GM23338 (cell line): ENCODE measurements at regions not wholly inside any gene's neighbourhood (a gene's known extent, or its start where the extent isn't known, plus 50 kb on each side); places are given as distances from the start of the nearest gene placed in this dataset.

ENCODE experiments used
- ATAC-seq: fragments of 200-7000 bp; cut with Tn5 transposase; 3 replicates; pipeline ENCODE4 v1.9.1; 2020
- DNase-seq: peaks from one replicate; pipeline ENCODE4 v3.0.0-alpha.2; 2015; ENCODE audit warnings: low spot score
- H2AFZ ChIP-seq: fragments of 200-600 bp; sonication (generic); 2 replicates; pipeline ENCODE4 v1.8.0; 2016; ENCODE audit warnings: antibody characterized with exemption, mild to moderate bottlenecking, moderate library complexity
- H3F3A ChIP-seq: fragments of 200-600 bp; sonication (generic); replicated peaks from 2 replicates; pipeline ENCODE4 v1.8.0; 2017; ENCODE audit warnings: antibody characterized with exemption, mixed run types, low read depth
- H3K27ac ChIP-seq: fragments of 200-600 bp; sonication (generic); 2 replicates; pipeline ENCODE4 v1.6.1; 2016; ENCODE audit warnings: low read depth
- H3K27me3 ChIP-seq: fragments of 200-600 bp; sonication (generic); 2 replicates; pipeline ENCODE4 v1.8.0; 2016; ENCODE audit warnings: mild to moderate bottlenecking, mixed run types, moderate library complexity; ENCODE audit not compliant: insufficient read depth
- H3K36me3 ChIP-seq: fragments of 200-600 bp; sonication (generic); 2 replicates; pipeline ENCODE4 v1.8.0; 2016; ENCODE audit warnings: mild to moderate bottlenecking; ENCODE audit not compliant: insufficient read depth
- H3K4me1 ChIP-seq: fragments of 200-600 bp; sonication (generic); 2 replicates; pipeline ENCODE4 v1.8.0; 2016; ENCODE audit warnings: mild to moderate bottlenecking, moderate library complexity; ENCODE audit not compliant: insufficient read depth
- H3K4me2 ChIP-seq: fragments of 200-600 bp; sonication (generic); 2 replicates; pipeline ENCODE4 v1.7.1; 2017; ENCODE audit warnings: mixed run types
- H3K4me3 ChIP-seq: fragments of 200-600 bp; sonication (generic); 2 replicates; pipeline ENCODE4 v1.6.1; 2016; ENCODE audit warnings: mixed run types
- H3K79me2 ChIP-seq: fragments of 200-600 bp; sonication (generic); replicated peaks from 2 replicates; pipeline ENCODE4 v1.8.0; 2017; ENCODE audit warnings: mild to moderate bottlenecking; ENCODE audit not compliant: insufficient read depth
- H3K9me2 ChIP-seq: fragments of 200-600 bp; sonication (generic); 2 replicates; pipeline ENCODE4 v1.8.0; 2017; ENCODE audit not compliant: insufficient read depth
- H4K20me1 ChIP-seq: fragments of 200-600 bp; sonication (generic); replicated peaks from 2 replicates; pipeline ENCODE4 v1.8.0; 2017; ENCODE audit warnings: mild to moderate bottlenecking; ENCODE audit not compliant: insufficient read depth
- H3K27ac Mint-ChIP-seq: 2 replicates; pipeline ENCODE4 v1.8.0; 2020; ENCODE audit warnings: inconsistent platforms, mild to moderate bottlenecking, moderate library complexity, mixed read lengths
- H3K27me3 Mint-ChIP-seq: 3 replicates; pipeline ENCODE4 v1.8.0; 2022; ENCODE audit warnings: low read depth, mild to moderate bottlenecking, moderate library complexity, mixed read lengths, inconsistent platforms; ENCODE audit not compliant: insufficient read depth, poor library complexity
- H3K36me3 Mint-ChIP-seq: 3 replicates; pipeline ENCODE4 v1.8.0; 2021; ENCODE audit warnings: low read depth, mild to moderate bottlenecking, inconsistent platforms, moderate library complexity, mixed read lengths
- H3K4me1 Mint-ChIP-seq: 3 replicates; pipeline ENCODE4 v1.8.0; 2020; ENCODE audit warnings: mild to moderate bottlenecking, inconsistent platforms, mixed read lengths
- H3K4me3 Mint-ChIP-seq: 3 replicates; pipeline ENCODE4 v1.8.0; 2021; ENCODE audit warnings: moderate library complexity, mild to moderate bottlenecking, inconsistent platforms, mixed read lengths
- H3K9me3 Mint-ChIP-seq: 3 replicates; pipeline ENCODE4 v1.8.0; 2020; ENCODE audit warnings: moderate library complexity, mild to moderate bottlenecking, inconsistent platforms, mixed read lengths
- CREB1 ChIP-seq: fragments of 250-450 bp; sonication (Bioruptor Pico); IDR thresholded peaks from 2 replicates; pipeline ENCODE4 v1.5.0; 2020; ENCODE audit warnings: low read depth, mild to moderate bottlenecking, moderate library complexity
- EZH2 ChIP-seq: fragments of 200-600 bp; sonication (generic); IDR thresholded peaks from one replicate; pipeline ENCODE4 v1.8.0; 2017; ENCODE audit warnings: antibody characterized with exemption, mild to moderate bottlenecking, low read depth; ENCODE audit not compliant: unreplicated experiment
- EZH2phosphoT487 ChIP-seq: fragments of 200-600 bp; sonication (generic); IDR thresholded peaks from one replicate; pipeline ENCODE4 v1.8.1; 2018; ENCODE audit warnings: antibody characterized with exemption; ENCODE audit not compliant: unreplicated experiment
- JUNB ChIP-seq: IDR thresholded peaks from one replicate; pipeline ENCODE4 v1.6.1; 2016; ENCODE audit warnings: antibody characterized with exemption; ENCODE audit not compliant: unreplicated experiment
- NANOG ChIP-seq: IDR thresholded peaks from 2 replicates; pipeline ENCODE4 v1.6.1; 2016; ENCODE audit warnings: antibody characterized with exemption, borderline replicate concordance
- POLR2AphosphoS5 ChIP-seq: IDR thresholded peaks from 2 replicates; pipeline ENCODE4 v1.6.1; 2016; ENCODE audit warnings: antibody characterized with exemption, low read depth
- STAT1 ChIP-seq: IDR thresholded peaks from one replicate; pipeline ENCODE4 v1.6.1; 2016; ENCODE audit warnings: antibody characterized with exemption; ENCODE audit not compliant: unreplicated experiment
- ZNF114 ChIP-seq: fragments of 250-450 bp; sonication (Bioruptor Pico); IDR thresholded peaks from 2 replicates; pipeline ENCODE4 v1.5.0; 2020; ENCODE audit warnings: mild to moderate bottlenecking, moderate library complexity
- ZNF331 ChIP-seq: fragments of 250-450 bp; sonication (Bioruptor Pico); IDR thresholded peaks from 2 replicates; pipeline ENCODE4 v1.5.0; 2020; ENCODE audit warnings: low read depth, mild to moderate bottlenecking, moderate library complexity
- ZNF462 ChIP-seq: fragments of 250-450 bp; sonication (Bioruptor Pico); IDR thresholded peaks from 2 replicates; pipeline ENCODE4 v1.5.0; 2020; ENCODE audit warnings: mild to moderate bottlenecking, moderate library complexity
- TF ChIP-seq, protein P1 (sequence below), 2 experiments: fragments of 200-600 bp in 1 of 2; sonication (generic) in 1 of 2; conservative IDR thresholded peaks; 2 replicates each; pipeline versions ENCODE4 v1.5.1 to v1.6.1; 2016 to 2017; ENCODE audit warnings: antibody characterized with exemption in 2 of 2, low read depth in 2 of 2, mild to moderate bottlenecking in 2 of 2, moderate library complexity in 1 of 2
- TF ChIP-seq, protein P2 (sequence below): IDR thresholded peaks from 2 replicates; pipeline ENCODE4 v1.6.1; 2016; ENCODE audit warnings: antibody characterized with exemption
- TF ChIP-seq, protein P3 (sequence below): IDR thresholded peaks from one replicate; pipeline ENCODE4 v1.6.1; 2018; ENCODE audit warnings: antibody characterized with exemption; ENCODE audit not compliant: unreplicated experiment

- TF ChIP-seq STAT1: no peak
- TF ChIP-seq NANOG: no peak
- TF ChIP-seq ZNF114 (CRISPR knock-in tag): no peak
- no peak for TF ChIP-seq ZNF462 (CRISPR knock-in tag)
- no peak for TF ChIP-seq JUNB
Observed at GRCh38 chr3:153614140-153614539, 452.1 kb downstream of the RAP2B start (continued).

- no peaks in the 10 kb centered on the region for H3K36me3 Mint-ChIP-seq
- Histone ChIP-seq H3K9me2 (no peaks in the 10 kb centered on the region), H3K4me1 (no peaks in the 10 kb centered on the region), H3K27ac (no peak overlapping the region), H3F3A (no peaks in the 10 kb centered on the region), H3K27me3 (no peaks in the 10 kb centered on the region), H2AFZ (0 out of 2 replicates have a peak overlapping the region, but pooled peaks have one; percentile 19), H3K79me2 (no peaks in the 10 kb centered on the region), H3K4me2 (no peak overlapping the region), H4K20me1 (no peaks in the 10 kb centered on the region), H3K4me3 (no peak overlapping the region), H3K36me3 (no peaks in the 10 kb centered on the region)
- peaks cover 2% of the 10 kb centered on the region for H3K27me3 Mint-ChIP-seq
- H3K9me3 Mint-ChIP-seq: no peaks in the 10 kb centered on the region
- ATAC-seq (no peak), DNase-seq (no peak)
- H3K4me3 Mint-ChIP-seq: no peak overlapping the region
- H3K27ac Mint-ChIP-seq: no peak overlapping the region
- no peaks in the 10 kb centered on the region for H3K4me1 Mint-ChIP-seq
- TF ChIP-seq EZH2: no peak
- no peak for TF ChIP-seq ZNF114 (CRISPR knock-in tag)
- TF ChIP-seq JUNB: no peak
- TF ChIP-seq, protein P1, sequence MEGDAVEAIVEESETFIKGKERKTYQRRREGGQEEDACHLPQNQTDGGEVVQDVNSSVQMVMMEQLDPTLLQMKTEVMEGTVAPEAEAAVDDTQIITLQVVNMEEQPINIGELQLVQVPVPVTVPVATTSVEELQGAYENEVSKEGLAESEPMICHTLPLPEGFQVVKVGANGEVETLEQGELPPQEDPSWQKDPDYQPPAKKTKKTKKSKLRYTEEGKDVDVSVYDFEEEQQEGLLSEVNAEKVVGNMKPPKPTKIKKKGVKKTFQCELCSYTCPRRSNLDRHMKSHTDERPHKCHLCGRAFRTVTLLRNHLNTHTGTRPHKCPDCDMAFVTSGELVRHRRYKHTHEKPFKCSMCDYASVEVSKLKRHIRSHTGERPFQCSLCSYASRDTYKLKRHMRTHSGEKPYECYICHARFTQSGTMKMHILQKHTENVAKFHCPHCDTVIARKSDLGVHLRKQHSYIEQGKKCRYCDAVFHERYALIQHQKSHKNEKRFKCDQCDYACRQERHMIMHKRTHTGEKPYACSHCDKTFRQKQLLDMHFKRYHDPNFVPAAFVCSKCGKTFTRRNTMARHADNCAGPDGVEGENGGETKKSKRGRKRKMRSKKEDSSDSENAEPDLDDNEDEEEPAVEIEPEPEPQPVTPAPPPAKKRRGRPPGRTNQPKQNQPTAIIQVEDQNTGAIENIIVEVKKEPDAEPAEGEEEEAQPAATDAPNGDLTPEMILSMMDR (conservative IDR thresholded peaks at IDR 0.05; ENCODE audit: low read depth in 2 of 2): no peak
- TF ChIP-seq STAT1: no peak
- TF ChIP-seq, protein P2, sequence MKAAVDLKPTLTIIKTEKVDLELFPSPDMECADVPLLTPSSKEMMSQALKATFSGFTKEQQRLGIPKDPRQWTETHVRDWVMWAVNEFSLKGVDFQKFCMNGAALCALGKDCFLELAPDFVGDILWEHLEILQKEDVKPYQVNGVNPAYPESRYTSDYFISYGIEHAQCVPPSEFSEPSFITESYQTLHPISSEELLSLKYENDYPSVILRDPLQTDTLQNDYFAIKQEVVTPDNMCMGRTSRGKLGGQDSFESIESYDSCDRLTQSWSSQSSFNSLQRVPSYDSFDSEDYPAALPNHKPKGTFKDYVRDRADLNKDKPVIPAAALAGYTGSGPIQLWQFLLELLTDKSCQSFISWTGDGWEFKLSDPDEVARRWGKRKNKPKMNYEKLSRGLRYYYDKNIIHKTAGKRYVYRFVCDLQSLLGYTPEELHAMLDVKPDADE: no peak
- no peak for TF ChIP-seq POLR2AphosphoS5
- TF ChIP-seq NANOG: no peak
- no peak for TF ChIP-seq CREB1 (CRISPR knock-in tag)
- no peak for TF ChIP-seq ZNF331 (CRISPR knock-in tag)
- no peak for TF ChIP-seq EZH2phosphoT487
- TF ChIP-seq, protein P3, sequence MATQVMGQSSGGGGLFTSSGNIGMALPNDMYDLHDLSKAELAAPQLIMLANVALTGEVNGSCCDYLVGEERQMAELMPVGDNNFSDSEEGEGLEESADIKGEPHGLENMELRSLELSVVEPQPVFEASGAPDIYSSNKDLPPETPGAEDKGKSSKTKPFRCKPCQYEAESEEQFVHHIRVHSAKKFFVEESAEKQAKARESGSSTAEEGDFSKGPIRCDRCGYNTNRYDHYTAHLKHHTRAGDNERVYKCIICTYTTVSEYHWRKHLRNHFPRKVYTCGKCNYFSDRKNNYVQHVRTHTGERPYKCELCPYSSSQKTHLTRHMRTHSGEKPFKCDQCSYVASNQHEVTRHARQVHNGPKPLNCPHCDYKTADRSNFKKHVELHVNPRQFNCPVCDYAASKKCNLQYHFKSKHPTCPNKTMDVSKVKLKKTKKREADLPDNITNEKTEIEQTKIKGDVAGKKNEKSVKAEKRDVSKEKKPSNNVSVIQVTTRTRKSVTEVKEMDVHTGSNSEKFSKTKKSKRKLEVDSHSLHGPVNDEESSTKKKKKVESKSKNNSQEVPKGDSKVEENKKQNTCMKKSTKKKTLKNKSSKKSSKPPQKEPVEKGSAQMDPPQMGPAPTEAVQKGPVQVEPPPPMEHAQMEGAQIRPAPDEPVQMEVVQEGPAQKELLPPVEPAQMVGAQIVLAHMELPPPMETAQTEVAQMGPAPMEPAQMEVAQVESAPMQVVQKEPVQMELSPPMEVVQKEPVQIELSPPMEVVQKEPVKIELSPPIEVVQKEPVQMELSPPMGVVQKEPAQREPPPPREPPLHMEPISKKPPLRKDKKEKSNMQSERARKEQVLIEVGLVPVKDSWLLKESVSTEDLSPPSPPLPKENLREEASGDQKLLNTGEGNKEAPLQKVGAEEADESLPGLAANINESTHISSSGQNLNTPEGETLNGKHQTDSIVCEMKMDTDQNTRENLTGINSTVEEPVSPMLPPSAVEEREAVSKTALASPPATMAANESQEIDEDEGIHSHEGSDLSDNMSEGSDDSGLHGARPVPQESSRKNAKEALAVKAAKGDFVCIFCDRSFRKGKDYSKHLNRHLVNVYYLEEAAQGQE: no peak
Observed at GRCh38 chr3:153614563-153614962, 452.5 kb downstream of the RAP2B start.
